ENCODE measurements at regions not wholly inside any gene's neighbourhood (a gene's known extent, or its start where the extent isn't known, plus 50 kb on each side); places are given as distances from the start of the nearest gene placed in this dataset.

DNA sequence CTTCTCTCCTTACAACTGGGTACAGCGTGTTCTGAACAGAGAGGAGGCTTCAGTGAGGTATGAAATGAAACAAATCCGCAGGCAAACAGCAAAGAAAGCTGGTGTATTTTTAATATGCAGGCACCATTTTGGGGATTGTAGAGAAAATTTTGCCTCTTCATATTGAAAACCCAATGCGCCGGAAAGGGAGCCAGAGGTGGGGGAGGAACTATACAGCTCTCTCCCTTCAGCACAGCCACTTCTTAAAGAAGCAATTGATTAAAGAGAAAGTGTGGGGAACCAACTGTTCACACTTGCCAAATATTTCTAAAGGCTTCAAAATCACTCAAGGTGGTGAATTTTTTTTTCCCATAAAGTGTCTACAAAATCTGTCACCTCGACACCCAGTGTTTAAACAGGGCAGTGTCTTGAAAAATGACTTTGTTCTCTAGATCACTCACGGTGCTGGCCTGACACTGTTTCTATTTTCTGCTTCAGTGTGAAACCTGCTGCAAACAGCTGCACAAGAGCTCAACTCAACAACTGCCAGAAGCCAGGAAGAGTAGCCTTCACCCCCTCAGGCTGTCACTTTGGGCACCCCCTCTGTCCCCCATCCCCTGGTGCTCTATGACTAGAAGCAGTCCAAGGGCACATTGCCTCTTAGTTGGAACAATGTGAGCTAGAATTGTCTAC lies 123.8 kb upstream of the CTTNBP2NL start:
- TF ChIP-seq, protein P1, sequence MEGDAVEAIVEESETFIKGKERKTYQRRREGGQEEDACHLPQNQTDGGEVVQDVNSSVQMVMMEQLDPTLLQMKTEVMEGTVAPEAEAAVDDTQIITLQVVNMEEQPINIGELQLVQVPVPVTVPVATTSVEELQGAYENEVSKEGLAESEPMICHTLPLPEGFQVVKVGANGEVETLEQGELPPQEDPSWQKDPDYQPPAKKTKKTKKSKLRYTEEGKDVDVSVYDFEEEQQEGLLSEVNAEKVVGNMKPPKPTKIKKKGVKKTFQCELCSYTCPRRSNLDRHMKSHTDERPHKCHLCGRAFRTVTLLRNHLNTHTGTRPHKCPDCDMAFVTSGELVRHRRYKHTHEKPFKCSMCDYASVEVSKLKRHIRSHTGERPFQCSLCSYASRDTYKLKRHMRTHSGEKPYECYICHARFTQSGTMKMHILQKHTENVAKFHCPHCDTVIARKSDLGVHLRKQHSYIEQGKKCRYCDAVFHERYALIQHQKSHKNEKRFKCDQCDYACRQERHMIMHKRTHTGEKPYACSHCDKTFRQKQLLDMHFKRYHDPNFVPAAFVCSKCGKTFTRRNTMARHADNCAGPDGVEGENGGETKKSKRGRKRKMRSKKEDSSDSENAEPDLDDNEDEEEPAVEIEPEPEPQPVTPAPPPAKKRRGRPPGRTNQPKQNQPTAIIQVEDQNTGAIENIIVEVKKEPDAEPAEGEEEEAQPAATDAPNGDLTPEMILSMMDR (IDR thresholded peaks at IDR 0.05; ENCODE audit: borderline replicate concordance, control extremely low read depth, extremely low read depth, insufficient read depth, missing control alignments): no peak
- DNase-seq (ENCODE audit: low spot score): no peak
- in situ Hi-C loops (cut with MboI; ENCODE audit: low sequenced_read_pairs, unreplicated experiment): no loop called here

DNA sequence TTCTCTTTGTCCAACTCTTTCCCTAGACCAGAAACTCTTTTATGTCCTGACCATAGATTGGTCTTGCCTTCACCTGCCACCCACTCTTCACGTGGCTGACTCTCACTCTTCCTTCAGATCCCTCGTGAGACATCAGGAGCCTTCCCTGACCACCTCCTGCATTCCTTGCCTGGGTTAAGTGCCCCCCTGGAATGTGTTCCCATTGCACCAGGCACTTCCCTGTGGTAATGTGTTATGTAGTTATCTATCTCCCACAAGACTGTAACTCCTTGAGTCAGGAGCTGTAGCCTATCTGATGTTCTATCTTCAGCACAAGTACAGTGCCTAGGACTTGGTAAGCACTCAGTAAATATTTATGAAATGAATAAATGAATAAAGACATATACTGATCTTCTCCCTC lies 111.2 kb upstream of the CTTNBP2NL start:
- in situ Hi-C loops (cut with MboI; ENCODE audit: low sequenced_read_pairs, unreplicated experiment): no loop called here
- TF ChIP-seq, protein P1 (IDR thresholded peaks at IDR 0.05; ENCODE audit: borderline replicate concordance, control extremely low read depth, extremely low read depth, insufficient read depth, missing control alignments): no peak
- DNase-seq (ENCODE audit: low spot score): no peak

DNA sequence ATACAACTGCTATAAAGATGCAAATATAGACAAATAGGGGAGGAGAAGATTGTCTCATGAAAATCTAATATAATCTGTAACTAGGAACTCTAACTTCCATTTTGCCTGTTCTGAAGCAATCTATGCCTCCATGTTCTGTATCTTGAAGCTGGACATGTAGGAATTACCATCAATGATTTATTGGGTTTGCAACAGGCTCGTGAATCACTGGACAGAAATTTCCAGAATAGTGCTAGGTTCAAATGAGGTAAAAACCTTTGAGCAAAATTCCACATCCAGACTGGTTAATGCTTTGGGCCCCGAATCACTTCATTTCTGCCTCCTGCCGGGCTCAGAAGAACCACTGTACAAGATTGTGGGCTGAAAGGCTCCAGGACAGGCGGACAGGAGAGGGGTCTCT lies 110.7 kb upstream of the CTTNBP2NL start:
- DNase-seq (ENCODE audit: low spot score): no peak
- TF ChIP-seq, protein P1 (IDR thresholded peaks at IDR 0.05; ENCODE audit: borderline replicate concordance, control extremely low read depth, extremely low read depth, insufficient read depth, missing control alignments): no peak
- in situ Hi-C loops (cut with MboI; ENCODE audit: low sequenced_read_pairs, unreplicated experiment): no loop called here

DNA sequence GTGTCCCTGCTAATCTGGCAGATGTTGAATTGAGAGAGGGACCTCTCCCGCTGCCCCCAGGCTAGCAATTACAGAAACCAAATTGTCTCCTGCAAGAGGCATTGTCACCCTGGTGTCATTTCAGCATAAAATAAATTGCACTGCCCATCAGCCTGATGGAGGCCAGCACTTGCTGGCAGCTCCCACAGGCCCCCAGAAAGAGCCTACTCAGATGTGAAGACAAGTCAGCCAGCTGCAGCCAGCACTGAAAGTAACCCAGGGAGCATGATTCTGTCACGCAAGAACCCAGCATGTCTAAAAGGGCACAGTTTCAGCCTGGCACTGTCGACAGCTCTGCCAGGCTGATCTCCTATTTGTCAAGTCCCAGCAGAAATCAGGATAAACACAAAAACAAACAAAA lies 110.3 kb upstream of the CTTNBP2NL start:
- DNase-seq (ENCODE audit: low spot score): no peak
- in situ Hi-C loops (cut with MboI; ENCODE audit: low sequenced_read_pairs, unreplicated experiment): no loop called here
- TF ChIP-seq, protein P1 (IDR thresholded peaks at IDR 0.05; ENCODE audit: borderline replicate concordance, control extremely low read depth, extremely low read depth, insufficient read depth, missing control alignments): no peak

DNA sequence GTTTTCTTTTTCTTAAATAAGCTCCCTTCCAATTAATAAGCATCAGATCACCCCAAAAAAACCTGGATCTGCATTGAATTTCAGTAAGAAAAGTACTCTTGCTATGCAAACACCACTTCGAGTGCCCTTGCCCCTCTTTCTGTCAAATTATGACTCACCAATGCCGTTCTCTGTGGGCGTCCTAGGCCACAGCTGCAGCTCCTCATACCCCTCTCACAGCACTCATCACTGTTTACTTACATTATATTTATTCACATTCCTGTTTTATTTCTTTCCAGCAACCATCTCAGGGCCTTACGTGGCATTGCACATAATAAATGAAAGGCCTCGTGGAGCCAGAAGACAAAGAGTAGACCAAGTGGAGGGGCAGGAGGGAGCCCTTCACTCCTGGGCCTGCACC lies 99.1 kb upstream of the CTTNBP2NL start:
- TF ChIP-seq, protein P1 (IDR thresholded peaks at IDR 0.05; ENCODE audit: borderline replicate concordance, control extremely low read depth, extremely low read depth, insufficient read depth, missing control alignments): no peak
- in situ Hi-C loops (cut with MboI; ENCODE audit: low sequenced_read_pairs, unreplicated experiment): no loop called here
- DNase-seq (ENCODE audit: low spot score): no peak

DNA sequence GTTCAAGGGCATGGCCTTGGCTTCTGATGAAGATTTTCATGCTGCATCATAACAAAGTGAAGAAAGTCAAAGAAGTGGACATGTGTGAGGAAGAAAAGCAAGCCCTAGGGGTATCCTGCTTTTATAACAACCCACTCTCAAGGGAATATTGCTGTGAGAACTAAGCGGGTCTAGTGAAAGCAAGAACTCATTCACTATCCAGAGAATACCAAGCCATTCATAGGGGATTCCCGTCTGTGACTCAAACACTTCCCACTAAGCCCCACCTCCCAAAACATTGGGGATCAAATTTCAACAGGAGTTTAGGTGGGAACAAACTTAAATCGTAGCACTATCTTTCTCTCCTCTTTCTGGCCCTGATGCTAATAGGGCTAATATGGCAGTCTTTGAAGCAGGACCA lies 98.5 kb upstream of the CTTNBP2NL start:
- no peak for DNase-seq (ENCODE audit: low spot score)
- TF ChIP-seq, protein P1 (IDR thresholded peaks at IDR 0.05; ENCODE audit: borderline replicate concordance, control extremely low read depth, extremely low read depth, insufficient read depth, missing control alignments): no peak
- in situ Hi-C loops (cut with MboI; ENCODE audit: low sequenced_read_pairs, unreplicated experiment): no loop called here

Measured in GM13976 (cell line).